Tibial artery (tissue), 4 donors: ENCODE measurements at regions not wholly inside any gene's neighbourhood (a gene's known extent, or its start where the extent isn't known, plus 50 kb on each side); places are given as distances from the start of the nearest gene placed in this dataset.

Experiments
- DNase-seq, 2 donors: peaks; one replicate each; pipeline ENCODE4 v3.0.0-alpha.2; 2019
- H3K27ac ChIP-seq, 2 donors: fragments of 200-600 bp; sonication (generic) in 1 of 2; 1 replicate in 1 of 2; 2 replicates in 1 of 2; pipeline ENCODE4 v1.5.1; 2018 to 2019; ENCODE audit warnings: mild to moderate bottlenecking in 1 of 2
- H3K27me3 ChIP-seq, 2 donors: fragments of 200-600 bp; sonication (generic) in 1 of 2; one replicate each; pipeline versions ENCODE4 v1.5.1 to v1.6.0; 2016 to 2019
- H3K36me3 ChIP-seq, 3 donors: fragments of 200-600 bp; sonication (generic) in 2 of 3; one replicate each; pipeline ENCODE4 v1.5.1; 2016 to 2019; ENCODE audit warnings: mild to moderate bottlenecking in 2 of 3
- H3K4me1 ChIP-seq, 4 donors: fragments of 200-600 bp; sonication (generic) in 2 of 4; 1 replicate in 3 of 4; 2 replicates in 1 of 4; pipeline ENCODE4 v1.5.1; 2016 to 2019
- H3K4me3 ChIP-seq, 2 donors: fragments of 200-600 bp; sonication (generic) in 1 of 2; 1 replicate in 1 of 2; 2 replicates in 1 of 2; pipeline ENCODE4 v1.5.1; 2018 to 2019; ENCODE audit warnings: mild to moderate bottlenecking in 2 of 2
- H3K9me3 ChIP-seq, 3 donors: fragments of 200-600 bp; sonication (generic) in 1 of 3; one replicate each; pipeline ENCODE4 v1.5.1; 2016 to 2019
- CTCF ChIP-seq, 2 experiments: fragments of 200-600 bp in 1 of 2; fragments of 450-650 bp in 1 of 2; IDR thresholded peaks; one replicate each; pipeline ENCODE4 v1.5.1; 2017 to 2019; ENCODE audit warnings: antibody characterized with exemption in 2 of 2, mild to moderate bottlenecking in 1 of 2, moderate library complexity in 1 of 2
- intact Hi-C: fragments of 100-400 bp; cut with DNase I; formaldehyde crosslinking; loops from one replicate; pipeline ENCODE4 v1.15.0; 2023; ENCODE audit warnings: low total_unique reads

GRCh38 chr6:128672023-128672422, 151.6 kb upstream of the PTPRK start:
- intact Hi-C loops = no loop called here
- no peak overlapping the region for H3K27ac ChIP-seq
- no peak for TF ChIP-seq CTCF (IDR thresholded peaks at IDR 0.05)

GRCh38 chr6:128667339-128667858, 147.0 kb upstream of the PTPRK start:
- Histone ChIP-seq H3K36me3 (no peaks in the 10 kb centered on the region), H3K27ac (no peak overlapping the region), H3K9me3 (no peaks in the 10 kb centered on the region), H3K4me1 (no peaks in the 10 kb centered on the region), H3K4me3 (no peak overlapping the region), H3K27me3 (no peaks in the 10 kb centered on the region)
- no peak for DNase-seq
- TF ChIP-seq CTCF (IDR thresholded peaks at IDR 0.05) = no peak
- intact Hi-C loops = no loop called here

More at GRCh38 chr6:128672023-128672422, 151.6 kb upstream of the PTPRK start:
- H3K27me3 ChIP-seq = no peaks in the 10 kb centered on the region
- no peaks in the 10 kb centered on the region for H3K36me3 ChIP-seq
- DNase-seq = no peak
- H3K4me1 ChIP-seq = no peaks in the 10 kb centered on the region
- no peaks in the 10 kb centered on the region for H3K9me3 ChIP-seq
- no peak overlapping the region for H3K4me3 ChIP-seq

GRCh38 chr6:128666405-128666804, 146.0 kb upstream of the PTPRK start:
- no peak overlapping the region for H3K27ac ChIP-seq
- no peak for TF ChIP-seq CTCF (IDR thresholded peaks at IDR 0.05)
- no peaks in the 10 kb centered on the region for H3K4me1 ChIP-seq
- intact Hi-C loops = no loop called here
- H3K27me3 ChIP-seq = no peaks in the 10 kb centered on the region
- H3K36me3 ChIP-seq = no peaks in the 10 kb centered on the region
- DNase-seq = no peak
- no peaks in the 10 kb centered on the region for H3K9me3 ChIP-seq
- no peak overlapping the region for H3K4me3 ChIP-seq

- intact Hi-C loops = no loop called here
These were observed 142.8 kb upstream of the PTPRK start for GRCh38 chr6:128663238-128663637.

GRCh38 chr6:128659878-128660622, 139.7 kb upstream of the PTPRK start:
- no peak for TF ChIP-seq CTCF (IDR thresholded peaks at IDR 0.05)
- Histone ChIP-seq H3K4me1 (no peaks in the 10 kb centered on the region), H3K4me3 (no peak overlapping the region), H3K36me3 (no peaks in the 10 kb centered on the region), H3K27ac (no peak overlapping the region), H3K27me3 (no peaks in the 10 kb centered on the region), H3K9me3 (no peaks in the 10 kb centered on the region)
- no peak for DNase-seq
- intact Hi-C loops = no loop called here

More at GRCh38 chr6:128663238-128663637, 142.8 kb upstream of the PTPRK start:
- DNase-seq = no peak
- no peaks in the 10 kb centered on the region for H3K4me1 ChIP-seq
- H3K27ac ChIP-seq = no peak overlapping the region
- TF ChIP-seq CTCF (IDR thresholded peaks at IDR 0.05) = no peak
- H3K27me3 ChIP-seq = no peaks in the 10 kb centered on the region
- H3K9me3 ChIP-seq = no peaks in the 10 kb centered on the region
- H3K36me3 ChIP-seq = no peaks in the 10 kb centered on the region
- no peak overlapping the region for H3K4me3 ChIP-seq
